B cell (primary cell): ENCODE measurements at regions not wholly inside any gene's neighbourhood (a gene's known extent, or its start where the extent isn't known, plus 50 kb on each side); places are given as distances from the start of the nearest gene placed in this dataset.

ENCODE experiments used
- ATAC-seq: fragments of 200-7000 bp; cut with Tn5 transposase; one replicate; pipeline ENCODE4 v1.10.0; 2021; ENCODE audit warnings: low read depth, mild to moderate bottlenecking, moderate number of reproducible peaks, moderate library complexity
- CTCF ChIA-PET: fragments of 350-600 bp; sonication (Branson Sonifier 250); formaldehyde crosslinking; loops from one replicate; lab custom pipeline; 2021; ENCODE audit warnings: antibody characterized with exemption, inconsistent platforms; lab: Charles Lee
- POLR2A ChIA-PET: fragments of 350-600 bp; sonication (Branson Sonifier 250); formaldehyde crosslinking; loops from one replicate; lab custom pipeline; 2021; ENCODE audit warnings: antibody characterized with exemption; lab: Charles Lee
- DNase-seq: peaks from one replicate; pipeline ENCODE4 v3.0.0; 2013
- H2AFZ ChIP-seq: 2 replicates; pipeline ENCODE4 v1.6.1; 2012; ENCODE audit warnings: mild to moderate bottlenecking, low read depth, low read length; ENCODE audit not compliant: insufficient read depth, poor library complexity, severe bottlenecking
- H3K27ac ChIP-seq, 2 donors: 1 replicate in 1 of 2; 2 replicates in 1 of 2; pipeline ENCODE4 v1.5.1; 2012 to 2013; ENCODE audit warnings: low read length in 2 of 2, mild to moderate bottlenecking in 2 of 2, moderate library complexity in 1 of 2
- H3K27me3 ChIP-seq, 4 experiments: fragments of 200-600 bp in 1 of 4; sonication (generic) in 1 of 4; replicated peaks in 1 of 4; 1 replicate in 2 of 4; 2 replicates in 2 of 4; pipeline versions ENCODE4 v1.6.1 to v1.7.0; 2013 to 2016; ENCODE audit warnings: low read length in 3 of 4, mild to moderate bottlenecking in 2 of 4, mixed read lengths in 1 of 4, moderate library complexity in 1 of 4; ENCODE audit not compliant: insufficient read depth in 4 of 4, control insufficient read depth in 3 of 4; ENCODE audit errors: control extremely low read depth in 1 of 4
- H3K36me3 ChIP-seq, 2 experiments: replicated peaks in 1 of 2; 1 replicate in 1 of 2; 2 replicates in 1 of 2; pipeline versions ENCODE4 v1.6.1 to v1.7.1; 2013; ENCODE audit warnings: low read length in 1 of 2; ENCODE audit not compliant: insufficient read depth in 2 of 2, control insufficient read depth in 1 of 2; ENCODE audit errors: control extremely low read depth in 1 of 2, extremely low read depth in 1 of 2
- H3K4me1 ChIP-seq, 2 donors: fragments of 200-600 bp in 1 of 2; sonication (generic) in 1 of 2; 1 replicate in 1 of 2; 2 replicates in 1 of 2; pipeline versions ENCODE4 v1.5.1 to v1.6.1; 2013 to 2017; ENCODE audit warnings: low read length in 2 of 2; ENCODE audit not compliant: control insufficient read depth in 2 of 2, insufficient read depth in 2 of 2
- H3K4me2 ChIP-seq: replicated peaks from 2 replicates; pipeline ENCODE3; 2012; ENCODE audit warnings: mild to moderate bottlenecking, low read depth, low read length; ENCODE audit not compliant: poor library complexity, severe bottlenecking
- H3K4me3 ChIP-seq, 5 experiments: fragments of 200-600 bp in 1 of 5; sonication (generic) in 1 of 5; 1 replicate in 3 of 5; 2 replicates in 2 of 5; pipeline versions ENCODE4 v1.5.1 to v1.7.0; 2011 to 2016; ENCODE audit warnings: low read length in 4 of 5, mild to moderate bottlenecking in 4 of 5, low read depth in 2 of 5, control low read depth in 1 of 5, moderate library complexity in 1 of 5; ENCODE audit not compliant: insufficient read depth in 1 of 5; ENCODE audit errors: control extremely low read depth in 1 of 5, extremely low read depth in 1 of 5
- H3K79me2 ChIP-seq: fragments of 200-600 bp; sonication (generic); one replicate; pipeline ENCODE4 v1.6.0; 2016; ENCODE audit warnings: low read length; ENCODE audit not compliant: control insufficient read depth, insufficient read depth
- H3K9ac ChIP-seq: fragments of 200-600 bp; sonication (generic); 2 replicates; pipeline ENCODE4 v1.6.1; 2017; ENCODE audit warnings: mild to moderate bottlenecking, low read length, moderate library complexity
- H3K9me3 ChIP-seq, 3 donors: one replicate each; pipeline versions ENCODE4 v1.6.1 to v1.7.1; 2013; ENCODE audit warnings: low read length in 2 of 3; ENCODE audit not compliant: control insufficient read depth in 2 of 3, insufficient read depth in 1 of 3; ENCODE audit errors: control extremely low read depth in 1 of 3
- H4K20me1 ChIP-seq: 2 replicates; pipeline ENCODE4 v1.6.0; 2012; ENCODE audit warnings: mild to moderate bottlenecking, low read length; ENCODE audit not compliant: insufficient read depth, control insufficient read depth, poor library complexity, severe bottlenecking
- H3K27ac Mint-ChIP-seq: one replicate; pipeline ENCODE4 v1.8.0; 2021; ENCODE audit warnings: mixed read lengths
- H3K27me3 Mint-ChIP-seq: one replicate; pipeline ENCODE4 v1.8.0; 2021; ENCODE audit warnings: mixed read lengths
- H3K4me1 Mint-ChIP-seq: one replicate; pipeline ENCODE4 v1.8.0; 2021; ENCODE audit warnings: mixed read lengths
- H3K4me3 Mint-ChIP-seq: one replicate; pipeline ENCODE4 v1.8.0; 2021; ENCODE audit warnings: mixed read lengths
- H3K9me3 Mint-ChIP-seq: one replicate; pipeline ENCODE4 v1.8.0; 2022; ENCODE audit warnings: mixed read lengths; ENCODE audit not compliant: insufficient read depth
- EZH2 ChIP-seq: IDR thresholded peaks from 2 replicates; pipeline ENCODE4 v1.6.1; 2012; ENCODE audit warnings: borderline replicate concordance, low read depth, mild to moderate bottlenecking, moderate library complexity, low read length; ENCODE audit not compliant: insufficient read depth, poor library complexity, severe bottlenecking
- WGBS: methylation state at CpG from one replicate; pipeline ENCODE4 v1.1.5; 2013; ENCODE audit warnings: missing lambda C conversion rate; ENCODE audit not compliant: insufficient coverage; 5-methylcytosine and 5-hydroxymethylcytosine counted together
- intact Hi-C: fragments of 100-400 bp; cut with micrococcal nuclease; formaldehyde crosslinking; loops from one replicate; pipeline ENCODE4 v1.10.0; 2022
- TF ChIP-seq, protein P1 (sequence below): fragments of 200-600 bp; IDR thresholded peaks from one replicate; pipeline ENCODE4 v1.8.0; 2022; ENCODE audit warnings: antibody characterized with exemption, mild to moderate bottlenecking

DNA sequence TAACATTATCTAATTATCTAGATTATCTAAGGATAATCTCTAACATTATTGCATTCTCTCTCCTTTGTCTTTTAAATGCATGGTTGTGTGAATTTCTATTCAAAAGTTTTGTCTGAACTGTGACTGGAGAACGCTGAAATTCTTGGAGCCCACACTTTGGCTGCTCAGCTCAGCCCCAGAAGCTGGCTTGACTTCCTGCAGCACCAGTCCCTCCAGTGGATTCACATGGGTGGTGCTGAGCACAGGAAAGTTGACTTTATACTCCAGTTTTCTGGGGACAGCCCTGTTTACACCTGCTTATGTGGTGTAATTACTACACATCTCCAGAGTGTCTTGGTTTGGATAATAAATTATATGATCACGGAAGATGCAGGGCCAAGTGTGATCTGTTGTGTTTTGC is 255.1 kb upstream of the NOX3 start:
- Mint-ChIP-seq H3K27ac (no peak overlapping the region), H3K4me1 (no peaks in the 10 kb centered on the region), H3K27me3 (peaks cover 5% of the 10 kb centered on the region), H3K9me3 (no peaks in the 10 kb centered on the region), H3K4me3 (no peak overlapping the region)
- ChIA-PET POLR2A (no interaction called here), CTCF (no interaction called here)
- Histone ChIP-seq H3K79me2 (no peaks in the 10 kb centered on the region), H3K27me3 (no peaks in the 10 kb centered on the region), H3K9ac (no peak overlapping the region), H3K4me2 (no peak overlapping the region), H3K4me1 (no peaks in the 10 kb centered on the region), H3K36me3 (no peaks in the 10 kb centered on the region), H3K27ac (no peak overlapping the region), H3K9me3 (peaks cover 0 to 4% (median 0%) of the 10 kb centered on the region in 3 donors), H2AFZ (no peak overlapping the region), H3K4me3 (no peak overlapping the region), H4K20me1 (no peaks in the 10 kb centered on the region)
- no peak for DNase-seq
- 92% methylated on average over 1 of the region's 2 CpGs for WGBS
- TF ChIP-seq, protein P1, sequence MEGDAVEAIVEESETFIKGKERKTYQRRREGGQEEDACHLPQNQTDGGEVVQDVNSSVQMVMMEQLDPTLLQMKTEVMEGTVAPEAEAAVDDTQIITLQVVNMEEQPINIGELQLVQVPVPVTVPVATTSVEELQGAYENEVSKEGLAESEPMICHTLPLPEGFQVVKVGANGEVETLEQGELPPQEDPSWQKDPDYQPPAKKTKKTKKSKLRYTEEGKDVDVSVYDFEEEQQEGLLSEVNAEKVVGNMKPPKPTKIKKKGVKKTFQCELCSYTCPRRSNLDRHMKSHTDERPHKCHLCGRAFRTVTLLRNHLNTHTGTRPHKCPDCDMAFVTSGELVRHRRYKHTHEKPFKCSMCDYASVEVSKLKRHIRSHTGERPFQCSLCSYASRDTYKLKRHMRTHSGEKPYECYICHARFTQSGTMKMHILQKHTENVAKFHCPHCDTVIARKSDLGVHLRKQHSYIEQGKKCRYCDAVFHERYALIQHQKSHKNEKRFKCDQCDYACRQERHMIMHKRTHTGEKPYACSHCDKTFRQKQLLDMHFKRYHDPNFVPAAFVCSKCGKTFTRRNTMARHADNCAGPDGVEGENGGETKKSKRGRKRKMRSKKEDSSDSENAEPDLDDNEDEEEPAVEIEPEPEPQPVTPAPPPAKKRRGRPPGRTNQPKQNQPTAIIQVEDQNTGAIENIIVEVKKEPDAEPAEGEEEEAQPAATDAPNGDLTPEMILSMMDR = no peak
- TF ChIP-seq EZH2 = no peak
- intact Hi-C loops = no loop called here
- no peak for ATAC-seq

DNA sequence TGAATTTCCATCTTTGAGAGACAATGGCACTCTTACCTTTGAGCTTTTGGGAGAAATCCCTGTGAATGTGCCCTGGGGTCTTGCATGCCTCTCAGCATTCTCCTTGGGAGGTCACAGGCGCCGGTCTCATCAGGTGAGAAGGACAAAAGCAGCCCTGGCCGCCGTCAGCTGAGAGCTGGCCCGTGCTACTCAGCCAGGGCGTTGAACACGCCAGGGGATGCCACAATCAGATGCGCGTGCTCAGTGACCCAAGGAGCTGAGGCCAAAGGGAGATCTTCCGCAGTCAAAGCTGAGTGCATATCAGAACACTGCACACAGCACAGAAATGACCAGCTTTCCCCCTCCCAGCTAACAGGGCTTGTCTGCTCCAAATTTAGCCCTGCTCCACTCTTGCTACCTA is 253.6 kb upstream of the NOX3 start:
- Mint-ChIP-seq H3K9me3 (no peaks in the 10 kb centered on the region), H3K4me1 (no peaks in the 10 kb centered on the region), H3K27me3 (peaks cover 10% of the 10 kb centered on the region), H3K27ac (no peak overlapping the region), H3K4me3 (no peak overlapping the region)
- ATAC-seq = no peak
- no peaks in the 10 kb centered on the region for H4K20me1 ChIP-seq
- H3K4me1 ChIP-seq = no peaks in the 10 kb centered on the region
- no peaks in the 10 kb centered on the region for H3K79me2 ChIP-seq
- H3K36me3 ChIP-seq = no peaks in the 10 kb centered on the region
- no peak overlapping the region for H3K9ac ChIP-seq
- intact Hi-C loops = no loop called here
- ChIA-PET CTCF (interaction anchor here (0.7 kb wide), 1 partner anchor 13 kb away, joined by 3 read pairs; no protein-coding TSS in a partner anchor), POLR2A (no interaction called here)
- H3K27ac ChIP-seq = no peak overlapping the region
- DNase-seq = no peak
- 93% methylated on average over 10 of the region's 10 CpGs for whole genome bisulfite sequencing
- TF ChIP-seq, protein P1 = no peak
- no peak overlapping the region for H3K4me2 ChIP-seq
- H2AFZ ChIP-seq = no peak overlapping the region
- H3K4me3 ChIP-seq = no peak overlapping the region
- peaks cover 0 to 4% (median 0%) of the 10 kb centered on the region in 3 donors for H3K9me3 ChIP-seq
- no peaks in the 10 kb centered on the region for H3K27me3 ChIP-seq
